K562 (cell line): ENCODE measurements at regions not wholly inside any gene's neighbourhood (a gene's known extent, or its start where the extent isn't known, plus 50 kb on each side); places are given as distances from the start of the nearest gene placed in this dataset.

Source experiments
- ATAC-seq: fragments of 200-7000 bp; cut with Tn5 transposase; 3 replicates; pipeline ENCODE4 v1.9.1; 2020; ENCODE audit warnings: moderate library complexity
- BruUV-seq: library from RNA; stranded (reverse); fragments of 400-500 nt; replicated peaks from 2 replicates; lab custom pipeline; 2021; lab: Mats Ljungman, UMichigan
- CTCF ChIA-PET: fragments of 300-600 bp; formaldehyde crosslinking; extraction: SDS; loops from one replicate; lab custom pipeline; 2021; ENCODE audit warnings: low intra/inter-chr PET ratio; lab: Yijun Ruan, JAX
- POLR2A ChIA-PET: fragments of 300-600, 350-650 bp; sonication (Branson Sonifier 250); formaldehyde crosslinking; extraction: SDS; loops from one replicate; lab custom pipeline; 2021; ENCODE audit warnings: antibody characterized with exemption, inconsistent platforms; lab: Yijun Ruan, JAX
- DNase-seq, 4 experiments: peaks; one replicate each; pipeline versions ENCODE4 v3.0.0 to v3.0.0-alpha.2; 2011 to 2018; ENCODE audit warnings: low spot score in 3 of 4, mixed read lengths in 3 of 4; ENCODE audit errors: extremely low read depth in 1 of 4
- FAIRE-seq: peaks from 2 replicates; lab custom pipeline; 2011; peaks lifted over from hg19 to GRCh38; lab: Jason Lieb, UNC
- H2AFZ ChIP-seq: 2 replicates; pipeline ENCODE4 v1.6.0; 2011; ENCODE audit warnings: low read depth, low read length, control low read depth, inconsistent platforms
- H3K27ac ChIP-seq: fragments of 200-600 bp; 3 replicates; pipeline ENCODE4 v1.8.0; 2011; ENCODE audit warnings: low read depth, mild to moderate bottlenecking, control low read depth, inconsistent platforms, low read length, moderate library complexity, mixed read lengths; ENCODE audit errors: extremely low read depth
- H3K27me3 ChIP-seq, 2 experiments: fragments of 300-600 bp in 1 of 2; 2 replicates in 1 of 2; 3 replicates in 1 of 2; pipeline versions ENCODE4 v1.6.0 to v1.8.0; 2011; ENCODE audit warnings: inconsistent platforms in 2 of 2, low read length in 2 of 2, mild to moderate bottlenecking in 1 of 2, mixed read lengths in 1 of 2, moderate library complexity in 1 of 2; ENCODE audit not compliant: control insufficient read depth in 2 of 2, insufficient read depth in 2 of 2
- H3K36me3 ChIP-seq: fragments of 300-600 bp; 3 replicates; pipeline ENCODE4 v1.8.0; 2011; ENCODE audit warnings: mild to moderate bottlenecking, low read length, inconsistent platforms; ENCODE audit not compliant: control insufficient read depth, insufficient read depth
- H3K4me1 ChIP-seq, 2 experiments: fragments of 200-600 bp in 1 of 2; replicated peaks in 1 of 2; 2 replicates in 1 of 2; 3 replicates in 1 of 2; pipeline versions ENCODE4 v1.5.1 to v1.8.0; 2011; ENCODE audit warnings: inconsistent platforms in 2 of 2, low read length in 2 of 2, mild to moderate bottlenecking in 1 of 2, mixed read lengths in 1 of 2, moderate library complexity in 1 of 2; ENCODE audit not compliant: control insufficient read depth in 2 of 2, insufficient read depth in 2 of 2
- H3K4me2 ChIP-seq: 2 replicates; pipeline ENCODE4 v1.6.1; 2011; ENCODE audit warnings: low read length, control low read depth, inconsistent platforms, mixed read lengths; ENCODE audit not compliant: insufficient read depth
- H3K4me3 ChIP-seq: fragments of 200-600 bp; sonication (generic), shearing (Covaris generic); 2 replicates; pipeline ENCODE4 v1.5.1; 2016; ENCODE audit warnings: control low read depth, inconsistent platforms
- H3K79me2 ChIP-seq: fragments of 200-600 bp; 3 replicates; pipeline ENCODE4 v1.8.0; 2011; ENCODE audit warnings: low read length, inconsistent platforms; ENCODE audit not compliant: control insufficient read depth, insufficient read depth
- H3K9ac ChIP-seq, 2 experiments: 2 replicates each; pipeline versions ENCODE4 v1.6.0 to v1.6.1; 2011; ENCODE audit warnings: low read depth in 2 of 2, low read length in 2 of 2, control low read depth in 1 of 2, inconsistent platforms in 1 of 2, mild to moderate bottlenecking in 1 of 2, mixed read lengths in 1 of 2; ENCODE audit not compliant: insufficient read depth in 1 of 2
- H3K9me1 ChIP-seq: one replicate; pipeline ENCODE4 v1.6.0; 2011; ENCODE audit warnings: inconsistent platforms, mild to moderate bottlenecking, low read length, moderate library complexity; ENCODE audit not compliant: control insufficient read depth, insufficient read depth
- H3K9me3 ChIP-seq: replicated peaks from 2 replicates; pipeline ENCODE4 v1.5.1; 2011; ENCODE audit warnings: low read depth, low read length, inconsistent platforms; ENCODE audit not compliant: control insufficient read depth, insufficient read depth
- H4K20me1 ChIP-seq: replicated peaks from 2 replicates; pipeline ENCODE4 v1.6.1; 2011; ENCODE audit warnings: low read length, inconsistent platforms, mixed read lengths; ENCODE audit not compliant: control insufficient read depth, insufficient read depth
- EGR1 ChIP-seq: fragments of 450-650 bp; conservative IDR thresholded peaks from 2 replicates; pipeline ENCODE4 v1.6.1; 2017; ENCODE audit warnings: mild to moderate bottlenecking
- EP400 ChIP-seq: fragments of 450-650 bp; IDR thresholded peaks from 2 replicates; pipeline ENCODE4 v1.6.1; 2017; ENCODE audit warnings: antibody characterized with exemption, mild to moderate bottlenecking, moderate library complexity
- EWSR1 ChIP-seq: fragments of 450-650 bp; IDR thresholded peaks from 2 replicates; pipeline ENCODE4 v1.6.1; 2018; ENCODE audit warnings: borderline replicate concordance, mild to moderate bottlenecking, low read depth, moderate library complexity; ENCODE audit not compliant: partially characterized antibody
- FOXJ3 ChIP-seq: sonication (generic); formaldehyde crosslinking; IDR thresholded peaks from 2 replicates; pipeline ENCODE4 v1.4.0; 2020; ENCODE audit warnings: mild to moderate bottlenecking, missing genetic modification reagents
- FOXP1 ChIP-seq: sonication (generic); formaldehyde crosslinking; IDR thresholded peaks from 2 replicates; pipeline ENCODE4 v1.8.0; 2022; ENCODE audit warnings: mild to moderate bottlenecking, missing genetic modification reagents
- GABPB2 ChIP-seq: fragments of 250-450 bp; sonication (Bioruptor Pico); conservative IDR thresholded peaks from 2 replicates; pipeline ENCODE4 v1.5.1; 2021; ENCODE audit warnings: mild to moderate bottlenecking
- HDAC6 ChIP-seq: IDR thresholded peaks from 2 replicates; pipeline ENCODE4 v1.6.1; 2012; ENCODE audit warnings: low read depth, mild to moderate bottlenecking, control low read depth, inconsistent platforms, low read length, moderate library complexity
- MEIS2 ChIP-seq: fragments of 450-650 bp; IDR thresholded peaks from 2 replicates; pipeline ENCODE4 v1.6.1; 2014; ENCODE audit warnings: mild to moderate bottlenecking; ENCODE audit not compliant: partially characterized antibody
- NCOA4 ChIP-seq: fragments of 450-650 bp; IDR thresholded peaks from 2 replicates; pipeline ENCODE4 v1.6.1; 2018; ENCODE audit warnings: mild to moderate bottlenecking; ENCODE audit not compliant: partially characterized antibody
- POLR2G ChIP-seq: fragments of 200-400 bp; formaldehyde crosslinking; IDR thresholded peaks from 2 replicates; pipeline ENCODE4 v1.6.1; 2017; ENCODE audit warnings: low read depth, mild to moderate bottlenecking, antibody characterized with exemption, low read length, moderate library complexity
- RUNX1 ChIP-seq: sonication (generic); IDR thresholded peaks from 2 replicates; pipeline ENCODE4 v1.6.1; 2016; ENCODE audit warnings: antibody characterized with exemption, low read depth
- STAT5A ChIP-seq: IDR thresholded peaks from 2 replicates; pipeline ENCODE4 v1.6.1; 2012; ENCODE audit warnings: low read length, inconsistent platforms, borderline replicate concordance
- TAF1 ChIP-seq: IDR thresholded peaks from 2 replicates; pipeline ENCODE4 v1.6.1; 2011; ENCODE audit warnings: mild to moderate bottlenecking, low read length, moderate library complexity; ENCODE audit not compliant: insufficient read depth, control insufficient read depth, severe bottlenecking; ENCODE audit errors: extremely low read depth
- TEAD2 ChIP-seq: fragments of 450-650 bp; IDR thresholded peaks from 2 replicates; pipeline ENCODE4 v1.6.1; 2016; ENCODE audit warnings: missing genetic modification characterization, control low read depth, missing compliant biosample characterization
- ZNF282 ChIP-seq: sonication (generic); formaldehyde crosslinking; IDR thresholded peaks from 2 replicates; pipeline ENCODE4 v1.8.1; 2023; ENCODE audit warnings: missing genetic modification reagents
- ZNF707 ChIP-seq: fragments of 250-450 bp; sonication (Bioruptor Pico); conservative IDR thresholded peaks from 2 replicates; pipeline ENCODE4 v1.8.0; 2022; ENCODE audit warnings: inconsistent platforms, mild to moderate bottlenecking, moderate library complexity
- WGBS: fragments of 100-300 bp; shearing (Covaris generic); methylation state at CpG from one replicate; pipeline ENCODE4 v1.1.6; 2016; ENCODE audit warnings: low coverage, mixed read lengths; ENCODE audit not compliant: insufficient coverage; ENCODE audit errors: missing lambda C conversion rate; 5-methylcytosine and 5-hydroxymethylcytosine counted together
- in situ Hi-C: fragments of 300-500 bp; cut with MboI; formaldehyde crosslinking; loops from 4 replicates; pipeline ENCODE4 v1.15.0; 2018; ENCODE audit warnings: inconsistent platforms, mixed read lengths
- intact Hi-C: fragments of 100-400 bp; cut with micrococcal nuclease; formaldehyde crosslinking; loops from 2 replicates; pipeline ENCODE4 v1.14.2; 2022
- TF ChIP-seq, protein P1 (sequence below): fragments of 250-450 bp; sonication (Bioruptor Pico); IDR thresholded peaks from 2 replicates; pipeline ENCODE4 v1.8.0; 2022; ENCODE audit warnings: moderate library complexity, mild to moderate bottlenecking, inconsistent platforms
- TF ChIP-seq, protein P2 (sequence below): sonication (generic); formaldehyde crosslinking; IDR thresholded peaks from 2 replicates; pipeline ENCODE4 v1.8.0; 2022; ENCODE audit warnings: missing genetic modification reagents, mild to moderate bottlenecking, moderate library complexity, borderline replicate concordance
- TF ChIP-seq, protein P3 (sequence below): fragments of 450-650 bp; formaldehyde crosslinking; IDR thresholded peaks from 2 replicates; pipeline ENCODE4 v1.4.0; 2020; ENCODE audit warnings: mild to moderate bottlenecking

GRCh38 chr7:81321949-81322348 is 403.1 kb upstream of the SEMA3C start (continued):
- TF ChIP-seq, protein P1, sequence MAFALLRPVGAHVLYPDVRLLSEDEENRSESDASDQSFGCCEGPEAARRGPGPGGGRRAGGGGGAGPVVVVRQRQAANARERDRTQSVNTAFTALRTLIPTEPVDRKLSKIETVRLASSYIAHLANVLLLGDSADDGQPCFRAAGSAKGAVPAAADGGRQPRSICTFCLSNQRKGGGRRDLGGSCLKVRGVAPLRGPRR (CRISPR knock-in tag): no peak
- no peak for TF ChIP-seq ZNF707 (CRISPR knock-in tag)
- TF ChIP-seq POLR2G: no peak

DNA sequence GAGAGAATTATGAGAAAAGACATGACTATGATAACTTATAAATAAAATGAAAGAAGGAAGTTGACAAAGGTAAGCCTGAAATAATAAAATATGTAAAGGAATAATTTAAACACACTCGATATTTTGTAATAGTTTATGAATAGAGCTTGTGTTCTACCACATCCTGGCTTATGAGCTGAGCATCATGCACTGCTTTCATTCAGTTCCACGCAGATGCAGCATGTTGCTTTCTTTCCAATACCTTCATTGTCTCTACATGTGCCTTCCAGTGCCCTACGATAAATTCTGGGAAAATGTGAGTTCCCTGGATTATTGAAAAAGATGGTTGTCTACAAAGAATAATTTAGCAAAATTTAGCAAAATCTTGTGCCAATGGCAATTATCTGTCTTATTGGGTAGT is 398.9 kb upstream of the SEMA3C start:
- POLR2A ChIA-PET: no interaction called here

More for the DNA sequence above, 398.9 kb upstream of the SEMA3C start:
- no peaks in the 10 kb centered on the region for H3K9me3 ChIP-seq
- no peak overlapping the region for H3K4me3 ChIP-seq
- CTCF ChIA-PET: no interaction called here
- TF ChIP-seq MEIS2: no peak
- TF ChIP-seq, protein P2, sequence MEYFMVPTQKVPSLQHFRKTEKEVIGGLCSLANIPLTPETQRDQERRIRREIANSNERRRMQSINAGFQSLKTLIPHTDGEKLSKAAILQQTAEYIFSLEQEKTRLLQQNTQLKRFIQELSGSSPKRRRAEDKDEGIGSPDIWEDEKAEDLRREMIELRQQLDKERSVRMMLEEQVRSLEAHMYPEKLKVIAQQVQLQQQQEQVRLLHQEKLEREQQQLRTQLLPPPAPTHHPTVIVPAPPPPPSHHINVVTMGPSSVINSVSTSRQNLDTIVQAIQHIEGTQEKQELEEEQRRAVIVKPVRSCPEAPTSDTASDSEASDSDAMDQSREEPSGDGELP: no peak
- no peak for TF ChIP-seq HDAC6
- no peak for TF ChIP-seq STAT5A
- TF ChIP-seq FOXP1 (CRISPR knock-in tag): no peak
- TF ChIP-seq EWSR1: no peak
- TF ChIP-seq FOXJ3 (CRISPR knock-in tag): no peak
- TF ChIP-seq TAF1: no peak
- no peak for TF ChIP-seq EP400
- TF ChIP-seq, protein P3, sequence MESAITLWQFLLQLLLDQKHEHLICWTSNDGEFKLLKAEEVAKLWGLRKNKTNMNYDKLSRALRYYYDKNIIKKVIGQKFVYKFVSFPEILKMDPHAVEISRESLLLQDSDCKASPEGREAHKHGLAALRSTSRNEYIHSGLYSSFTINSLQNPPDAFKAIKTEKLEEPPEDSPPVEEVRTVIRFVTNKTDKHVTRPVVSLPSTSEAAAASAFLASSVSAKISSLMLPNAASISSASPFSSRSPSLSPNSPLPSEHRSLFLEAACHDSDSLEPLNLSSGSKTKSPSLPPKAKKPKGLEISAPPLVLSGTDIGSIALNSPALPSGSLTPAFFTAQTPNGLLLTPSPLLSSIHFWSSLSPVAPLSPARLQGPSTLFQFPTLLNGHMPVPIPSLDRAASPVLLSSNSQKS (CRISPR knock-in tag): no peak
- TF ChIP-seq TEAD2 (tag): no peak
- TF ChIP-seq NCOA4: no peak
- no peak for TF ChIP-seq GABPB2
- no peak for TF ChIP-seq RUNX1
- no peak for TF ChIP-seq ZNF282 (CRISPR knock-in tag)
- TF ChIP-seq EGR1: no peak
- WGBS: 6% methylated on average over 3 of the region's 3 CpGs
- H3K27ac ChIP-seq: no peak overlapping the region
- no peaks in the 10 kb centered on the region for H4K20me1 ChIP-seq
- no peak overlapping the region for H3K4me2 ChIP-seq
- BruUV-seq: no TSS peak
- ATAC-seq: no peak
- in situ Hi-C loops: no loop called here
- H3K4me1 ChIP-seq: no peaks in the 10 kb centered on the region
- no peak for DNase-seq
- H3K9ac ChIP-seq: no peak overlapping the region
- no peaks in the 10 kb centered on the region for H3K36me3 ChIP-seq
- H3K27me3 ChIP-seq: no peaks in the 10 kb centered on the region
- FAIRE-seq: no peak
- intact Hi-C loops: no loop called here
- no peak overlapping the region for H2AFZ ChIP-seq
- H3K79me2 ChIP-seq: no peaks in the 10 kb centered on the region
- H3K9me1 ChIP-seq: no peaks in the 10 kb centered on the region
